ENCODE measurements at regions not wholly inside any gene's neighbourhood (a gene's known extent, or its start where the extent isn't known, plus 50 kb on each side); places are given as distances from the start of the nearest gene placed in this dataset.

DNA sequence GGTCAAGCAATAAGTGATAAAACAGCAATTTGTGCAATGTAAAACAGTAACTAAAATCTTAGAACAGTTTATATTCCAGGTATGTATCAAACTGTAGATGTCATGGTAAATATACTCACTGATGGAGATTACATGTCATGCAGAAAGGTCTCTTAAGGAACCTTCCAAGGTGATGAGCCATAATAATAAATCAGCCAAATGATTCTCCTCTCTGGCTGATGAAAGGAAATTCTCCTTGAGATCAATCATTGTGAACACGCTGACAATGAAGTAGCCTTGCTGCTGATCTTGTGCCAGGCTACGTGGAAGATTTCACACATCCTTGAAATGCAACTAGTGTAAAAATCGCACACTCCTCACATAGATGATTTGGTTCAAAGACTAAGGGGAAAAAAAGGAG is 392.5 kb upstream of the CDH7 start:
- H3K27me3 ChIP-seq = no peaks in the 10 kb centered on the region
- no peak overlapping the region for H3K27ac ChIP-seq
- no peak for DNase-seq (ENCODE audit: low spot score)
- no peaks in the 10 kb centered on the region for H3K36me3 ChIP-seq
- H3K4me1 ChIP-seq = no peaks in the 10 kb centered on the region
- no peaks in the 10 kb centered on the region for H3K9me3 ChIP-seq
- TF ChIP-seq, protein P1, sequence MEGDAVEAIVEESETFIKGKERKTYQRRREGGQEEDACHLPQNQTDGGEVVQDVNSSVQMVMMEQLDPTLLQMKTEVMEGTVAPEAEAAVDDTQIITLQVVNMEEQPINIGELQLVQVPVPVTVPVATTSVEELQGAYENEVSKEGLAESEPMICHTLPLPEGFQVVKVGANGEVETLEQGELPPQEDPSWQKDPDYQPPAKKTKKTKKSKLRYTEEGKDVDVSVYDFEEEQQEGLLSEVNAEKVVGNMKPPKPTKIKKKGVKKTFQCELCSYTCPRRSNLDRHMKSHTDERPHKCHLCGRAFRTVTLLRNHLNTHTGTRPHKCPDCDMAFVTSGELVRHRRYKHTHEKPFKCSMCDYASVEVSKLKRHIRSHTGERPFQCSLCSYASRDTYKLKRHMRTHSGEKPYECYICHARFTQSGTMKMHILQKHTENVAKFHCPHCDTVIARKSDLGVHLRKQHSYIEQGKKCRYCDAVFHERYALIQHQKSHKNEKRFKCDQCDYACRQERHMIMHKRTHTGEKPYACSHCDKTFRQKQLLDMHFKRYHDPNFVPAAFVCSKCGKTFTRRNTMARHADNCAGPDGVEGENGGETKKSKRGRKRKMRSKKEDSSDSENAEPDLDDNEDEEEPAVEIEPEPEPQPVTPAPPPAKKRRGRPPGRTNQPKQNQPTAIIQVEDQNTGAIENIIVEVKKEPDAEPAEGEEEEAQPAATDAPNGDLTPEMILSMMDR (IDR thresholded peaks at IDR 0.05) = no peak
- H3K4me3 ChIP-seq = no peak overlapping the region

DNA sequence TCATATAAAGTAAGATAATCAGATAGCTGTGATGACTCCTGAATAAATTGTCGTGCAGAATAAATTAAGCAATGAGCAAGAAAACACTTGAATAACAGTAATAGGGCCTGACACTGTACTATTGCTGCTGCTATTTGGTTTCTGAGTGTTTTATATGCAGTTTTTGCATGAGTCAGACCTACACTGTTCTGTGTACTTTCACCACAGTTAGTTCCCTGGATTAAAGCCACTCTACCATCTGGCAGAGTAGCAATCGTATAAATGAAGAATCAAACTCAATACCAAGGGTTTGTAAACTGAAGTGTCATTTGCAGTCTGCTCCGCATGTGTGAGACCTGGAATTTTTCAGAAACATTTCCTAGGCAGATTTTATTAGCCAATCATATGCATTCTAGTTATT is 398.6 kb upstream of the CDH7 start:
- H3K4me3 ChIP-seq = no peak overlapping the region
- TF ChIP-seq, protein P1 (IDR thresholded peaks at IDR 0.05) = no peak

GRCh38 chr18:65349635-65350034 is 401.2 kb upstream of the CDH7 start:
- no peak for DNase-seq (ENCODE audit: low spot score)
- Histone ChIP-seq H3K4me1 (no peaks in the 10 kb centered on the region), H3K36me3 (no peaks in the 10 kb centered on the region), H3K9me3 (no peaks in the 10 kb centered on the region), H3K27ac (no peak overlapping the region), H3K27me3 (no peaks in the 10 kb centered on the region), H3K4me3 (no peak overlapping the region)
- TF ChIP-seq, protein P1 (IDR thresholded peaks at IDR 0.05) = no peak

More for the DNA sequence above, 398.6 kb upstream of the CDH7 start:
- no peak for DNase-seq (ENCODE audit: low spot score)
- Histone ChIP-seq H3K9me3 (no peaks in the 10 kb centered on the region), H3K27ac (no peak overlapping the region), H3K27me3 (no peaks in the 10 kb centered on the region), H3K36me3 (no peaks in the 10 kb centered on the region), H3K4me1 (no peaks in the 10 kb centered on the region)

DNA sequence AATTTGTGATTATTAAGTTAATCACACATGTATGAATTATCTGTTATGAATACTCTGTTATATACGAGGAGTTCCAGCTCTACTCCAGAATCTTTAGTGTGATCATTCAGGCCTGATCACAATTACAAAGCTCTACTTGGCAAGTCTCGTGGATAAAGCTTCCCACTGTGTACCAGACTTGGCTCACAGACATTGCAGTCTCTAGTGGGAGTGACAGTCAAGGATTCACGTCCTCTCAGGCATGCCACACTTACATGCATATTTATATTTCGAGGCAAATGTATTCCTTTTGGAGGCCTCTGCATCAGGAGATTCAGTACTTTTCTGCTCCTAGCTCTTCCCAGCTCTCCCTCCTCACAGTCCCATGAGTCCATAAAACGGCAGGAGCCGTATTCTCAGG is 403.4 kb upstream of the CDH7 start:
- Histone ChIP-seq H3K9me3 (peaks cover 0 to 4% of the 10 kb centered on the region in 2 donors), H3K27me3 (no peaks in the 10 kb centered on the region), H3K27ac (no peak overlapping the region), H3K4me3 (no peak overlapping the region), H3K36me3 (no peaks in the 10 kb centered on the region), H3K4me1 (no peaks in the 10 kb centered on the region)
- DNase-seq (ENCODE audit: low spot score) = no peak
- TF ChIP-seq, protein P1 (IDR thresholded peaks at IDR 0.05) = no peak

DNA sequence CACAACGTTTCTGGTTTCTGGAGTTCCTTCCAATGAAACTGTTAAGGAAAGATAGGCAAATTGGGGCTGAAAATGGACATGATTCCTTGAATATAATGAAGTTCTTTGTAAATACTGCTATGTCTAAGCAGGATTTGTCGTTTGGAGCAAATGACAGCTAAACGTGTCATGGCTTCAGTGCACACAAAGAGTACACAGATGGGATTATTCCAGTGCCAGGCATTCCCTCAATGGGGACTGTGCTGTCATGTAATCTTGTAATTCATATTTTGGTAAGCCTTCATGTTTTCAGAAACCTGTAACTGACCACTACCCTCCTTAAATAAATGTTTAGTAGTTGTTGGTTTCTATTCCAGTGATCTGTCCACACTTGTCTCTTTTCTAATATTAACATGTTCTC is 404.7 kb upstream of the CDH7 start:
- no peaks in the 10 kb centered on the region for H3K4me1 ChIP-seq
- H3K9me3 ChIP-seq = peaks cover 0 to 4% of the 10 kb centered on the region in 2 donors
- H3K36me3 ChIP-seq = no peaks in the 10 kb centered on the region
- H3K27ac ChIP-seq = no peak overlapping the region
- H3K27me3 ChIP-seq = no peaks in the 10 kb centered on the region
- TF ChIP-seq, protein P1 (IDR thresholded peaks at IDR 0.05) = no peak
- no peak overlapping the region for H3K4me3 ChIP-seq
- no peak for DNase-seq (ENCODE audit: low spot score)

DNA sequence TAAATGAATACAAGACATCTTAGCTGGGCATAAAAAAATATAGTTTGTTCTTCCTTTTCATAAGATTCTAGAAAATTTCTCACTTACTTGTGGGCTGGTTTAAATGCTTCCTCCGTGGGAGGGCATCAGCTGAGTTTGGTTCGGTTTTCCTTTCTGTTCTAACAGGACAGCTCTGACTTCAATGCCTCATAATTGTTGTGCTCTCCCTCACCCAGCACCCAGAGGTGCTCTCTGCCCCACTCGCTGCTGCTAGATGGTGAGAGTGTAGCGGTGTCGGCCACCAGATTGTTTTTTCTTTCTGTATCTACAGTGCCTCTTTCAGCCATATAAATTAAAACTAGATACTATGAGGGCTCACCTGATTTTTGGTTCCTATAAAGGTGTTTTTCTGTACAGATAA is 407.2 kb upstream of the CDH7 start:
- Histone ChIP-seq H3K36me3 (no peaks in the 10 kb centered on the region), H3K27me3 (no peaks in the 10 kb centered on the region), H3K4me1 (no peaks in the 10 kb centered on the region), H3K9me3 (peaks cover 0 to 4% of the 10 kb centered on the region in 2 donors), H3K27ac (no peak overlapping the region), H3K4me3 (no peak overlapping the region)
- TF ChIP-seq, protein P1 (IDR thresholded peaks at IDR 0.05) = no peak
- DNase-seq (ENCODE audit: low spot score) = no peak

Measured in right atrium auricular region (tissue), 2 donors.